SU-DHL-6 (cell line): ENCODE measurements at regions not wholly inside any gene's neighbourhood (a gene's known extent, or its start where the extent isn't known, plus 50 kb on each side); places are given as distances from the start of the nearest gene placed in this dataset.

ENCODE experiments used
- CTCF ChIP-seq: fragments of 200-600 bp; sonication (generic); IDR thresholded peaks from one replicate; pipeline ENCODE4 v1.5.1; 2017; ENCODE audit warnings: antibody characterized with exemption, mild to moderate bottlenecking, low read length, moderate library complexity; ENCODE audit not compliant: insufficient read depth, poor library complexity, severe bottlenecking
- EZH2phosphoT487 ChIP-seq: fragments of 200-600 bp; sonication (generic), shearing (Covaris generic); conservative IDR thresholded peaks from 2 replicates; pipeline ENCODE4 v1.6.1; 2018; ENCODE audit warnings: mild to moderate bottlenecking, antibody characterized with exemption, low read length, moderate library complexity, mixed read lengths

- no peak for TF ChIP-seq EZH2phosphoT487
- no peak for TF ChIP-seq CTCF
Observed at GRCh38 chr21:20020026-20020425, 978.2 kb upstream of the NCAM2 start.
